NCI-H2029 treated with DMSO at 0.1 percent for 48 hours (cell line): ENCODE measurements at regions not wholly inside any gene's neighbourhood (a gene's known extent, or its start where the extent isn't known, plus 50 kb on each side); places are given as distances from the start of the nearest gene placed in this dataset.
A peak's percentile ranks its signal among the peaks of the same experiment; 100 is the strongest.
"Not testable (repeated sequence)": the region's sequence is repeated elsewhere in the genome, so short reads cannot be mapped to it uniquely, and the experiment has no call there.

Experiments
- DNase-seq: peaks from one replicate; lab custom pipeline; 2025; lab: John Stamatoyannopoulos, UW

DNA sequence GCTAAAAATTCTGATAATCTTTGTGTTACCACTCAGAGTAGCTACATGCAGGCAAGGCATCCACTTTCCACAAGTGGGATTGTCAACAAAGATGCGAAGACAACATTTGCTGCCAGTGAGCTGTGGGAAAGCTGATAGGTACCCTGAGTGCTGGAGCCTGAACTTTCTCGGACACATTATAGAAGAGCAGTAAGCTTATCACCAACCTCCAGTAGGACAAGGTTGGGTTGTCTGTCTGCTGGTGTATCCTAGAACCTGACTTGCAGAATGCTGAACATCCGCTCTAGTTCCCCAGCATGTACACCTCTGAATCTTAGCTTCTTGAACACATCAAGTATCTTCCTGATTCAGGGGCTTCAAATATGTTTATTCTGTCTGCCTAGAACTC lies 103.8 kb upstream of the PPM1H start:
- no peak for DNase-seq

DNA sequence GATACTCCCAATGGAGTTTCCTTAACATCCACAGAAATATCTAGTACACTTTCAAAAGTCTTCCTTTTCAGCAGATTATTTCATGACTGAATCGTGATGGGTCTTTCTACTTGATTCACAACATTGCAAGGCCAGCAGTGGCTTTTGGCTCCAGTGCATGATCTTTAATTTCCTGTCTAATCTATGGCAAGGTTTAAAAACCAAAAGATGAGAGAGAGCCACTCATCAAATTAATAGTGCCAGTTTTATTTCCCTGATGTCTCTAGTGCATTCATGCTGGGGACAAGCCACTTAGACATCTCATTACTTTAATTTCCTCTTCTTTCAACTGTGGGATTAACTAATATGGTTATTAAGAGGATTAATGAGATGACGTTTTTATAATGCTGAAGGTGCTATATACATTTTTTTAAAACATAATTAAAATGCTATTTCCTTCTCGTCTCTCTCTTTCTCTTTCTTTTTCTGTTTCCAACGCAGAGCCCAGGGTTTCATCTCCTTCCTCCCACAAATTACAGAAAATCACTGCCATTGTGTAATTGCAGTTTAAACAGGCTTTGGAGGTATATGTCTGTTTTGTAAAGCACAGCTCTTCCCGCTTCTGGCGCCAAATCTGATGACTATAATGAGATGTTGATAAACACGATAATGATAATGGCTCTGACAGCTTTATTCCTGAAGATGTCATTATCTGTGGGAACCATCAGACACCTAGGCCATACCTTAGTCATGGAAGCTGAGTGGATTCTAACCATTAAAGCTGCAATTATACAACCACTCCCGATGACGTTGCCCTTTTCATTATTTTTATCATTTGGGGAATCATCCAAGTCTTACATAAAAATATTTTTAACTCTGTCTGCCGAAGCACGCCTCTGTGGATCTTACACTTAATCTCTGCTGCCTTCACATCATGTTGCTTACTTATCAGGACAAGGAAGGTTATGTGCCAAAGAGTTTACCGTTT lies 103.1 kb upstream of the PPM1H start:
- DNase-seq = peak; percentile 11

DNA sequence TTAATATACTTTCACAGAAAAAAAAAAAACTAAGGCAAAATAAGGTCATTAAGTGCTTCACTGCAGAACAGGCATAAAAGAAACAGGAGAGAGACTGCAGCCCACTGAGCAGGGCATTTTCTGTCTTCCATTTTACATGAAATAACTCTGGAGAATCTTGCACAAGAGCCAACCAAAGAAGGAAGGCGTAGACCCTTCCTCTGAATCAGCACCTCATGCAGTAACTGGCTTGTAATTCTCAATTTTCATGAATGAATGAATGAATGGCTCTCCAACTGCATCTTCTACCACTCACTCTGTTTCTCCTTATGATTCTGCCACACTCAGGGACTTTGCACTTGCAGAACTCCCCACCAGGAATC lies 102.0 kb upstream of the PPM1H start:
- DNase-seq = no peak

DNA sequence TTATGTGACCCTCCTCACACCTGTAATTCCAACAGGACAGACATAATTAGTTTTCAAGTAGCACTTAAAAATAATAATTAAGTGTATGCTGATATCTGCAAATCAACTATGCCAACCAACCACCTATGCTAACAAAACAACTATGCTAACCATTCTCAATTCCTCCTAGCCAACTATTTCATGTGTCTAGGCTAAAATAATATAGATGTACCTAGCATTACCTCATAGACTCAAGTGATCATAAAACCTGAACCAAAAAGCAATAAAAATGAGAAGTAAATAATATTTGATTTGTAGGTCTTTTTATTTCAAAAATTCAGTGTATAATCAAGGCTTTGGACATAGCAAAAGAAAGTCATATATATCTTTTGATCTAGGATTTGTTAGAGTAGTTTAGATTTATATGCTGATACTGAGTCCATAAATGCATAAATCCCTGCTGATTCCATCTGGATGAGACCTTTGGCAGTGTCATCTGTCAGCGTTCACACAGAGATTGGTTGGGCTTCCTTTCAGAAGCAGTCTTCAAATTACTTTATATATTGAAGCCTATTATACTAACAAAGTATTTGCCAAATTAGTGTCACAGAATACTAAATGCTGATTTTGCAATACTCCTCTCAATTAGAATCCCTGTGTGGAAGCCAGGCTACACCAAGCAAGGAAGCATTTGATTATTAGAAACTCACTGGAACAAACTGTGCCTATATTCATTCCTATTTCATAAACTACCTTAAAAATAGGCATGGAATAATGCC lies 101.4 kb upstream of the PPM1H start:
- no peak for DNase-seq

- no peak for DNase-seq
Measured at GRCh38 chr12:63034601-63035000, 99.7 kb upstream of the PPM1H start.

DNA sequence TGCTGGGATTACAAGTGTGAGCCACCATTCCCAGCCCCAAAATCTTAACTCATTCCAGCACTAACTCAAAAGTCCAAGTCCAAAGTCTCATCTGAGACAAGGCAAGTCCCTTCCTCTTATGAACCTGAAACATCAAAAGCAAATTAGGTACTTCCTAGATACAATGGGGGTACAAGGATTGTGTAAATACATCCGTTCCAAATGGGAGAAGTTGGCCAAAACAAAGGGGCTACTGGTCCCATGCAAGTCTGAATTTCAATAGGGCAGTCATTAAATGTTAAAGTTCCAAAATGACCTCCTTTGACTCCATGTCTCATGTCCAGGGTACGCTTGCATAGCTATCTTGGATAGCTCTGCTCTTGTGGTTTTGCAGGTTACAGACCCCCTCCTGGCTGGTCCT lies 94.7 kb upstream of the PPM1H start:
- DNase-seq = no peak

GRCh38 chr12:63028951-63029350 lies 94.0 kb upstream of the PPM1H start:
- no peak for DNase-seq

GRCh38 chr12:63025116-63025515 lies 90.2 kb upstream of the PPM1H start:
- DNase-seq = no peak

DNA sequence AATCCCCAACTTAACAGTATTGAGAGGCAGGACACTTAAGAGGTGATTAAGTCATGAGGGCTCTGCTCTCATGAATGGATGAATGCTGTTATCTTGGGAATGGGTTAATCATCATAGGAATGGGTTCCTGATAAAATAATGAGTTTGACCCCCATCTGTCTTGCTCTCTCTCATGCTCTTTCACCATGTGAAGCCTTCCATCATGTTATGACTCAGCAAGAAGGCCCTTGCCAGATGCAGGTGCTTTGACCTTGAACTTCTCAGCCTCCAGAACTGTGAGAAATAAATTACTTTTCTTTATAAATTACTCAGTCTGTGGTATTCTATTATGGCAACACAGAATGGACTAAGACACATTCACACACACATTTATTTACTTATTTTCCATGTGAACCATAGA lies 89.0 kb upstream of the PPM1H start:
- no peak for DNase-seq

- DNase-seq = no peak
Measured at GRCh38 chr12:63021116-63021515, 86.2 kb upstream of the PPM1H start.

DNA sequence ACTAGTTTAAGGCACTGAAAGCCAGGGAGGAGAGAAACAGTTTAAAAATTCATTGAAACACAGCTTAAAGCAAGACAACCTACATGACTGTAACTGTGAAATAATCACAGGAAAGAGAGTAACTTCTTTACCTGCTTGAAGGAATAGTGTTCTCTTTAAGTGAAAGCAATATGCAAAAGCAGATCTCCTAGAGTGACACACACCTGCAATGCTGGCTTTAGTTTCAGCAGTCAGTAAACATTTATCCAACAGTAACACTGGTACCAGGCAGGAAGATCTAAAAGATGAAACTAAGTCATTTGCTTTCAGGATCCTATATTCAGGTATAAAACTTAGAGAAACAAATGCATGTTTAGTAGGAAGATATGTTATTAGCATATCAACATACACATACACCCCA lies 85.3 kb upstream of the PPM1H start:
- DNase-seq = no peak

DNA sequence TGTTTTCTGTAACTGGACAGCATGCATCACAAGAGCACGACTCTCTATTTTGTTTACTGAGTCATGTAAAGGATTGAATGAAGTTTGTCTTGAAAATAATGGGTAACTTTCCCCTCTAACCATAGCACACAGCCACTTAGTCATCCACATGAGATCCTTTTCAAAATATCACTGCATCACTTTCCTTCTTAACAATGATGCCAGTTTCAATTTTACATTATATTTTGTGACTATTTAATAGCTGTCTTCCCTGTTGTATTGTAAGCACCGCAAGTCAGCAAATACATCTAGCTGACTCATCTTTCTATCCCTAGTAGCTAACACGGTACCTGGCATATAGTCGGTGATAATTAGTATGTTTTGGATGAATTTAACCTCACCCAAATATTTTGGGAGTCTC lies 83.3 kb upstream of the PPM1H start:
- DNase-seq = no peak

- DNase-seq = no peak
Measured at GRCh38 chr12:63013302-63013701, 78.4 kb upstream of the PPM1H start.

GRCh38 chr12:63010698-63011097 lies 75.7 kb upstream of the PPM1H start:
- DNase-seq = no peak

DNA sequence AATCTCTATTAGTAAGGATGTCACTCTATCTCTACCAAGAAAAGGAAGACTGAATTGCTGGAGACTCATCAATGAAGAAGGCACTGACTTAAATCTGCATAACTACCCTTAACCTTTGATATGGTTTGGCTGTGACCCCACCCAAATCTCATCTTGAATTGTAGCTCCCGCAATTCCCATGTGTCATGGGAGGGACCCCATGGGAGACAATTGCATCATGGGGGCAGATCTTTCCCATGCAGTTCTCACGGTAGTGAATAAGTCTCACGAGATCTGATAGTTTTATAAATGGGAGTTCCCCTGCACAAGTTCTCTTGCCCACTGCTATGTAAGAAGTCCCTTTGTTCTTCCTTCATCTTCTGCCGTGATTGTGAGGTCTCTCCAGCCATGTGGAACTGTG lies 73.4 kb upstream of the PPM1H start:
- DNase-seq = no peak

DNA sequence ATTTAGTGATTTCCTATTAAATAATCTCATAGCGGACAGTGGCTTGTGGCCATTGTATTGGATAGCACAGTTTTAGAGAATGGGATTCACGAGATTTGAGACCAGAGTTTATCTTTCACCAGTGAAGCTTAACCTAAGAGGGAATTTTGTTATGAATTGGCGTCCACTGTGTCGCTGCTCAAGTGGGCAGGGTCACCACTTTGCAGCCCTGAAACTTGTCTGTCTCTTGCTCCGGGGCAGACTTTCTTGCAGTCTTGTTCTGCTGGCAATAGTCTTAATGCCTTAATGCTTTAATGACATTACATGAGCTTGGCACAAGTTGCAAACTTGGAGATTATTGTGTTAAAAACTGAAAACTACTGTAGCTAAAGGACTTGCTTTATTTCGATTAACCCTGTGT lies 72.8 kb upstream of the PPM1H start:
- no peak for DNase-seq

GRCh38 chr12:63006536-63006935 lies 71.6 kb upstream of the PPM1H start:
- no peak for DNase-seq

DNA sequence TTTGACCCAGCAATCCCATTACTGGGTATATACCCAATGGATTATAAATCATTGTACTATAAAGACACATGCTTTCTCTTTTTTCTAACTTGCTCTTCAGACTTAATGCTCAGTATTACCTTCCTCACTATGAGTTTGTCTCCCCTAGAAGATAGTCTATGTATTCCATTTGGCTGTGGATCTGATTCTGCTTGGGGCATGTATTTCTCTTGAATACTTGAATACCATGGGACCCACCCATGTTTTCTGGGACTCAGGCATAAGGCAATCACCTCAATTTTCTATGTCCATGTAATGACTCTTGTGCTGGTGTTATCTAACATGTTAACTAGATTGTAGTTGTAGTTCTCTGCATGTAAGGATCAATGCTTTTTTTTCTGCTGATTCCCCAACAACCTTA lies 70.4 kb upstream of the PPM1H start:
- no peak for DNase-seq

- no peak for DNase-seq
Measured at GRCh38 chr12:63003223-63003819, 68.4 kb upstream of the PPM1H start.

GRCh38 chr12:63002059-63002458 lies 67.1 kb upstream of the PPM1H start:
- DNase-seq = not testable (repeated sequence)

GRCh38 chr12:62998454-62998853 lies 63.5 kb upstream of the PPM1H start:
- DNase-seq = no peak

DNA sequence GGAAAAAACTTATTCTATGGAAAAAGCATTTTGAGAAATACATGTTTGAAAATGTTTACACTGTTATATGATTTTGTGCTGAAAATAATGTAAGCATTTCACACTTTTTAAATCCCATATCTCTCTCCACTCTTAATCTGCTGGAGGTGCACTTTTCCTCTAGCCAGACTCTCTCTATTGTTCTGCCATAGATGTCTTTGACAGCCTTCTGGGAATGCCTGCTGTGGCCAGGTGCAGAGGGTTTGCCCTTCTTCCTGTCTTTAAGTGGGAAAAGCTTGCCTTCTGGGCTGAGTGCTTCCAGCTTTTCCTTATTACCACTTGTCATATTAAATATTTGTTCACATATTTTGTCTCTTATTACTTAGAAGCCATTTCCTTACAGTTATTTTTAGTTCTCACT lies 60.1 kb upstream of the PPM1H start:
- DNase-seq = peak; percentile 65

- no peak for DNase-seq
Measured at GRCh38 chr12:62986844-62987243, 51.9 kb upstream of the PPM1H start.
